OCI-LY1 (cell line): ENCODE measurements at regions not wholly inside any gene's neighbourhood (a gene's known extent, or its start where the extent isn't known, plus 50 kb on each side); places are given as distances from the start of the nearest gene placed in this dataset.

Experiments used
- H2AFZ ChIP-seq: fragments of 200-600 bp; sonication (generic), shearing (Covaris generic); 2 replicates; pipeline ENCODE4 v1.6.0; 2014; ENCODE audit warnings: antibody characterized with exemption, mild to moderate bottlenecking, low read length
- H3F3A ChIP-seq: fragments of 200-600 bp; sonication (generic), shearing (Covaris generic); 2 replicates; pipeline ENCODE4 v1.6.0; 2014; ENCODE audit warnings: mild to moderate bottlenecking, antibody characterized with exemption, low read length, moderate library complexity; ENCODE audit not compliant: insufficient read depth
- H3K27ac ChIP-seq: fragments of 200-600 bp; sonication (generic); 2 replicates; pipeline ENCODE4 v1.5.1; 2014; ENCODE audit warnings: low read length, mixed run types, mild to moderate bottlenecking, low read depth; ENCODE audit not compliant: poor library complexity, severe bottlenecking
- H3K27me3 ChIP-seq: fragments of 200-600 bp; sonication (generic); 2 replicates; pipeline ENCODE4 v1.6.0; 2014; ENCODE audit warnings: antibody characterized with exemption, mild to moderate bottlenecking, low read length, moderate library complexity; ENCODE audit not compliant: insufficient read depth
- H3K36me3 ChIP-seq: fragments of 200-600 bp; sonication (generic); 2 replicates; pipeline ENCODE4 v1.6.1; 2014; ENCODE audit warnings: mild to moderate bottlenecking, antibody characterized with exemption, low read length, moderate library complexity, mixed read lengths; ENCODE audit not compliant: insufficient read depth
- H3K4me1 ChIP-seq: fragments of 200-600 bp; sonication (generic); 2 replicates; pipeline ENCODE4 v1.5.1; 2014; ENCODE audit warnings: mild to moderate bottlenecking, low read length, moderate library complexity; ENCODE audit not compliant: insufficient read depth, severe bottlenecking
- H3K4me2 ChIP-seq: fragments of 200-600 bp; sonication (generic), shearing (Covaris generic); 2 replicates; pipeline ENCODE4 v1.6.1; 2014; ENCODE audit warnings: low read length
- H3K4me3 ChIP-seq: fragments of 200-600 bp; sonication (generic); 2 replicates; pipeline ENCODE4 v1.5.1; 2014; ENCODE audit warnings: low read length, low read depth, mild to moderate bottlenecking, mixed read lengths; ENCODE audit not compliant: poor library complexity, severe bottlenecking
- H3K79me2 ChIP-seq: fragments of 200-600 bp; shearing (Covaris generic); 2 replicates; pipeline ENCODE4 v1.6.1; 2016; ENCODE audit warnings: mixed run types, low read length, mixed read lengths; ENCODE audit not compliant: insufficient read depth
- H3K9ac ChIP-seq: fragments of 200-600 bp; sonication (generic), shearing (Covaris generic); 2 replicates; pipeline ENCODE4 v1.6.1; 2014; ENCODE audit warnings: mild to moderate bottlenecking, low read length, mixed read lengths
- H3K9me2 ChIP-seq: fragments of 200-600 bp; sonication (generic), shearing (Covaris generic); 2 replicates; pipeline ENCODE4 v1.6.1; 2014; ENCODE audit warnings: low read depth, mild to moderate bottlenecking, low read length, mixed read lengths
- H3K9me3 ChIP-seq: fragments of 200-600 bp; shearing (Covaris generic); 2 replicates; pipeline ENCODE4 v1.6.1; 2014; ENCODE audit warnings: low read length, mixed read lengths
- H4K20me1 ChIP-seq: fragments of 200-600 bp; sonication (generic), shearing (Covaris generic); 2 replicates; pipeline ENCODE4 v1.6.0; 2016; ENCODE audit warnings: mild to moderate bottlenecking, low read length; ENCODE audit not compliant: insufficient read depth
- EZH2 ChIP-seq: fragments of 200-600 bp; sonication (generic), shearing (Covaris generic); IDR thresholded peaks from 2 replicates; pipeline ENCODE4 v1.8.0; 2017; ENCODE audit warnings: borderline replicate concordance, mixed run types, mild to moderate bottlenecking, antibody characterized with exemption, low read length, moderate library complexity, mixed read lengths
- TF ChIP-seq, protein P1 (sequence below): fragments of 200-600 bp; sonication (generic), shearing (Covaris generic); IDR thresholded peaks from 2 replicates; pipeline ENCODE4 v1.5.1; 2017; ENCODE audit warnings: mild to moderate bottlenecking, antibody characterized with exemption, low read length, moderate library complexity, mixed read lengths

GRCh38 chr11:122421702-122422101 lies 233.8 kb upstream of the UBASH3B start:
- TF ChIP-seq EZH2, result no peak
- TF ChIP-seq, protein P1, sequence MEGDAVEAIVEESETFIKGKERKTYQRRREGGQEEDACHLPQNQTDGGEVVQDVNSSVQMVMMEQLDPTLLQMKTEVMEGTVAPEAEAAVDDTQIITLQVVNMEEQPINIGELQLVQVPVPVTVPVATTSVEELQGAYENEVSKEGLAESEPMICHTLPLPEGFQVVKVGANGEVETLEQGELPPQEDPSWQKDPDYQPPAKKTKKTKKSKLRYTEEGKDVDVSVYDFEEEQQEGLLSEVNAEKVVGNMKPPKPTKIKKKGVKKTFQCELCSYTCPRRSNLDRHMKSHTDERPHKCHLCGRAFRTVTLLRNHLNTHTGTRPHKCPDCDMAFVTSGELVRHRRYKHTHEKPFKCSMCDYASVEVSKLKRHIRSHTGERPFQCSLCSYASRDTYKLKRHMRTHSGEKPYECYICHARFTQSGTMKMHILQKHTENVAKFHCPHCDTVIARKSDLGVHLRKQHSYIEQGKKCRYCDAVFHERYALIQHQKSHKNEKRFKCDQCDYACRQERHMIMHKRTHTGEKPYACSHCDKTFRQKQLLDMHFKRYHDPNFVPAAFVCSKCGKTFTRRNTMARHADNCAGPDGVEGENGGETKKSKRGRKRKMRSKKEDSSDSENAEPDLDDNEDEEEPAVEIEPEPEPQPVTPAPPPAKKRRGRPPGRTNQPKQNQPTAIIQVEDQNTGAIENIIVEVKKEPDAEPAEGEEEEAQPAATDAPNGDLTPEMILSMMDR, result no peak
- Histone ChIP-seq H4K20me1 (no peaks in the 10 kb centered on the region), H3K27me3 (no peaks in the 10 kb centered on the region), H3K4me1 (no peaks in the 10 kb centered on the region), H3K9ac (no peak overlapping the region), H3K27ac (no peak overlapping the region), H3K36me3 (no peaks in the 10 kb centered on the region), H3K9me2 (no peaks in the 10 kb centered on the region), H3K4me2 (no peak overlapping the region), H3K79me2 (no peaks in the 10 kb centered on the region), H2AFZ (no peak overlapping the region), H3K4me3 (no peak overlapping the region), H3K9me3 (no peaks in the 10 kb centered on the region), H3F3A (no peaks in the 10 kb centered on the region)

DNA sequence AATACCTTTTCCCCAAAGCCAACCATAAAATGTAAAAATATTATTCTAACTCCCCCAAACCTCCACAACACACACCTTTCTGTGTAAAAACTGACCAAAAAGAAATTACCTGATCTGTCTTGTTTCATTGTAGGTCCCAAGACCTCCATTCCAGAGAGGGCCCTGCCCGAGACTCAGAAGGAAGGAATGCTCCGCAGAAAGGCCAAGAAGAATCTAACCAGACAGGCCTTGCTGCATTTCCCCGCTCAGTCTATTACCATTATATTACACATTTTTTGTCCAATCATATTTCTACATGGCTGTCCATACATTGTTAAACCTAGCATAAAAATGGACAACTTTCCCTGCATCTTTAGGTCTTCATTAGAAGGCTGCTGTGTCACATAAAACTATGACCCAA lies 237.5 kb upstream of the UBASH3B start:
- Histone ChIP-seq H3K9ac (no peak overlapping the region), H2AFZ (no peak overlapping the region), H3K9me2 (no peaks in the 10 kb centered on the region), H3K36me3 (no peaks in the 10 kb centered on the region), H3K79me2 (no peaks in the 10 kb centered on the region), H3K4me3 (no peak overlapping the region), H3K27me3 (no peaks in the 10 kb centered on the region), H3K4me1 (no peaks in the 10 kb centered on the region), H3K9me3 (no peaks in the 10 kb centered on the region), H3K27ac (no peak overlapping the region), H4K20me1 (no peaks in the 10 kb centered on the region), H3K4me2 (no peak overlapping the region), H3F3A (no peaks in the 10 kb centered on the region)
- no peak for TF ChIP-seq EZH2
- TF ChIP-seq, protein P1, result no peak

- Histone ChIP-seq H3K4me2 (no peak overlapping the region), H3K36me3 (no peaks in the 10 kb centered on the region), H3K27ac (no peak overlapping the region), H3K4me3 (no peak overlapping the region), H4K20me1 (no peaks in the 10 kb centered on the region), H3K4me1 (no peaks in the 10 kb centered on the region), H3K79me2 (no peaks in the 10 kb centered on the region), H3K9ac (no peak overlapping the region), H3K27me3 (no peaks in the 10 kb centered on the region), H3K9me2 (no peaks in the 10 kb centered on the region), H3K9me3 (no peaks in the 10 kb centered on the region), H3F3A (no peaks in the 10 kb centered on the region), H2AFZ (no peak overlapping the region)
- TF ChIP-seq, protein P1, result no peak
- no peak for TF ChIP-seq EZH2
Measured at GRCh38 chr11:122414406-122415018, 241.0 kb upstream of the UBASH3B start.
